Muscle of leg (tissue), 3 donors: ENCODE measurements at regions not wholly inside any gene's neighbourhood (a gene's known extent, or its start where the extent isn't known, plus 50 kb on each side); places are given as distances from the start of the nearest gene placed in this dataset.

Experiments
- DNase-seq: peaks from one replicate; pipeline ENCODE4 v3.0.0; 2013
- H3K27ac ChIP-seq: one replicate; pipeline ENCODE4 v1.5.1; 2013; ENCODE audit warnings: mild to moderate bottlenecking, low read length, control low read depth
- H3K27me3 ChIP-seq: one replicate; pipeline ENCODE4 v1.6.1; 2013; ENCODE audit warnings: low read length; ENCODE audit not compliant: control insufficient read depth, insufficient read depth
- H3K36me3 ChIP-seq: one replicate; pipeline ENCODE4 v1.6.1; 2013; ENCODE audit warnings: low read length; ENCODE audit not compliant: control insufficient read depth, insufficient read depth
- H3K4me1 ChIP-seq: one replicate; pipeline ENCODE4 v1.6.1; 2013; ENCODE audit warnings: low read length; ENCODE audit not compliant: control insufficient read depth, insufficient read depth
- H3K4me3 ChIP-seq: one replicate; pipeline ENCODE4 v1.5.1; 2013; ENCODE audit warnings: low read length, control low read depth
- H3K9me3 ChIP-seq: replicated peaks from 2 replicates; pipeline ENCODE4 v1.6.1; 2013; ENCODE audit warnings: low read depth, low read length; ENCODE audit not compliant: control insufficient read depth
- WGBS: methylation state at CpG from one replicate; pipeline ENCODE4 v1.1.5; 2013; ENCODE audit warnings: missing lambda C conversion rate; ENCODE audit not compliant: insufficient coverage; 5-methylcytosine and 5-hydroxymethylcytosine counted together

- Histone ChIP-seq H3K36me3 (no peaks in the 10 kb centered on the region), H3K4me3 (no peak overlapping the region), H3K4me1 (no peaks in the 10 kb centered on the region), H3K27me3 (peaks cover 2% of the 10 kb centered on the region), H3K27ac (no peak overlapping the region), H3K9me3 (no peaks in the 10 kb centered on the region)
- WGBS = 93% methylated on average over 1 of the region's 2 CpGs
- DNase-seq = no peak
Observed at GRCh38 chr20:24340933-24341332, 128.5 kb upstream of the SYNDIG1 start.

DNA sequence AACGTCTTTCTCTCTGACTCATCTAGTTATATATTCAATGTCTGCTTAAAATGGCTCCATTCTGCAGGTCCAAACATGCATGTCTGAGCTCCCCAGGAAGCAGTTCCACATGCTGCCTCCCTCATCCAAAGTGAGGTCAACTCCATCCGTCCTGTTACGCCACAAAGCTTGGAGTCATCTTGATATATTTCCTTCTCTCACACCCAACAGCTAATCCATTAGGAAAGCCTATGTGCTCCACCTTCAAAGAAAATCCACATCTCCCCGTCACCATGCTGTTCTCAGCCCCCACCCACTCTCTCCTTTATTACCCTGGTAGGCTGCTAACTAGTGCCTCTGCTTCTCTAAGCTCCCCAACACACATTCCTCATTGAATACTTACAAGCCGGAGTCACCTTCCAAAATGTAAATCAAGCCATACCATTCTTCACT, 130.2 kb upstream of the SYNDIG1 start:
- H3K9me3 ChIP-seq = no peaks in the 10 kb centered on the region
- DNase-seq = no peak
- WGBS = 80% methylated on average over 5 of the region's 5 CpGs
- H3K27me3 ChIP-seq = peaks cover 2% of the 10 kb centered on the region
- H3K36me3 ChIP-seq = no peaks in the 10 kb centered on the region
- no peak overlapping the region for H3K4me3 ChIP-seq
- H3K4me1 ChIP-seq = no peaks in the 10 kb centered on the region
- no peak overlapping the region for H3K27ac ChIP-seq

GRCh38 chr20:24337551-24337950, 131.9 kb upstream of the SYNDIG1 start:
- WGBS = 86% methylated on average over 3 of the region's 5 CpGs
- no peak for DNase-seq
- no peak overlapping the region for H3K4me3 ChIP-seq
- peaks cover 2% of the 10 kb centered on the region for H3K27me3 ChIP-seq
- no peaks in the 10 kb centered on the region for H3K9me3 ChIP-seq
- H3K36me3 ChIP-seq = no peaks in the 10 kb centered on the region
- no peak overlapping the region for H3K27ac ChIP-seq
- no peaks in the 10 kb centered on the region for H3K4me1 ChIP-seq

- Histone ChIP-seq H3K9me3 (no peaks in the 10 kb centered on the region), H3K4me3 (no peak overlapping the region), H3K36me3 (no peaks in the 10 kb centered on the region), H3K27me3 (no peaks in the 10 kb centered on the region), H3K27ac (no peak overlapping the region), H3K4me1 (no peaks in the 10 kb centered on the region)
- no peak for DNase-seq
- WGBS = 32% methylated on average over 4 of the region's 4 CpGs
Observed at GRCh38 chr20:24337069-24337468, 132.4 kb upstream of the SYNDIG1 start.

DNA sequence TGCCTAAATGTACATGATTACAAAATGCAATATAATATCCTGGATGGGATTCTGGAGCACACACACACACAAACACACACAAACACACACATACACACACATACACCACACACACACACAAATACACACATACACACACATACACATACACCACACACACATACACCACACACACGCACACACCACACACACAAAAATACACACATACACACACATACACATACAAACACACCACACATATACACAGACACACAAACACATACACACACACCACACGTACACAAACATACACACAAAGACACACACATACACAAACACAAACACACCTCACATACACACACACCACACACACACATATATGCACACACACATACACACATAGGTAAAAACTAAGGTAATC, 134.6 kb upstream of the SYNDIG1 start:
- no peaks in the 10 kb centered on the region for H3K9me3 ChIP-seq
- WGBS = 100% methylated on average over 1 of the region's 2 CpGs
- DNase-seq = no peak

GRCh38 chr20:24332956-24333355, 136.5 kb upstream of the SYNDIG1 start:
- no peaks in the 10 kb centered on the region for H3K4me1 ChIP-seq
- H3K36me3 ChIP-seq = no peaks in the 10 kb centered on the region
- no peak overlapping the region for H3K4me3 ChIP-seq
- H3K27ac ChIP-seq = no peak overlapping the region
- no peak for DNase-seq
- no peaks in the 10 kb centered on the region for H3K27me3 ChIP-seq
- no peaks in the 10 kb centered on the region for H3K9me3 ChIP-seq

More for the DNA sequence above, 134.6 kb upstream of the SYNDIG1 start:
- no peaks in the 10 kb centered on the region for H3K4me1 ChIP-seq
- no peak overlapping the region for H3K27ac ChIP-seq
- H3K4me3 ChIP-seq = no peak overlapping the region
- H3K27me3 ChIP-seq = no peaks in the 10 kb centered on the region
- H3K36me3 ChIP-seq = no peaks in the 10 kb centered on the region

- no peak for DNase-seq
- no peaks in the 10 kb centered on the region for H3K27me3 ChIP-seq
- no peaks in the 10 kb centered on the region for H3K4me1 ChIP-seq
- H3K36me3 ChIP-seq = no peaks in the 10 kb centered on the region
- H3K9me3 ChIP-seq = no peaks in the 10 kb centered on the region
- no peak overlapping the region for H3K4me3 ChIP-seq
- no peak overlapping the region for H3K27ac ChIP-seq
- 100% methylated on average over 3 of the region's 4 CpGs for WGBS
Observed at GRCh38 chr20:24331939-24332338, 137.5 kb upstream of the SYNDIG1 start.

DNA sequence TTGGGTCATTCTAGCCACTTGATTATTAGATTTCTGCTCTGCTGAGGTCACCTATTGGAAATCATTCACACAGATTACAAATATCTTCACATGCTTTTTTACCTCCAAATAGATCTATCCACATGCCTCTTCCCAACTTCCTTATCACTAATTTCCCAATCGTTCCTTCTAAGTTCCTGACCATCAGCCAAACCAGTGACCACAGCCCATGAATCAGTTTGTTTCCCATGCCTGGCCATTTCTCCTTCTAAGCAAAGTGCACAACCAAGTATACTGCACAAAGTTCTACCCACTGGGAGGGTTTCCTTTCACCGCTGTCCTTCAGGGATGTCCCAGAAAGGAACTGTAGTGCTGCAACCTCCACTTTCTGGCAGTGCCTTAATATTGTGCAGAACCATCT, 140.5 kb upstream of the SYNDIG1 start:
- Histone ChIP-seq H3K9me3 (no peaks in the 10 kb centered on the region), H3K36me3 (no peaks in the 10 kb centered on the region), H3K27me3 (peaks cover 2% of the 10 kb centered on the region), H3K4me1 (no peaks in the 10 kb centered on the region), H3K4me3 (no peak overlapping the region), H3K27ac (no peak overlapping the region)
- DNase-seq = no peak
- 85% methylated on average over 2 of the region's 2 CpGs for WGBS

DNA sequence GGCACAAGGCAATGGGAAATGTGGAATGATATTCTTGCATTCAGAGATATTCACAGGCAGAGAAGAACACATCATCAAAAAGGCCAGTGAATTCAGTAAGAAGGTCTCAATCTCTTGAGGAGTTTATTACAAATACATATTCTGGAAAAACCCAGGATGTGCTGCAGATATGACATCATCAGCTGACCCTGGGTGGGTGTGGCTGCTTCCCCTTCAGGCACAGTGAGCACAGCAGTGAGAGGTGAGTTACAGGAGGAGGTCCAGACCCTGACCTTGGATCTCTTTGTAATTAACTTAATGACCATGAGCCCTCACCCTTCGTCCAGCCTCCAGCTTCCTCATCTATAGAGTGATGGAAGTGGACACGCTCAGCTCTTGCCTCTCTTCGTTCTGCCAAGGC, 147.5 kb upstream of the SYNDIG1 start:
- Histone ChIP-seq H3K4me1 (peaks cover 5% of the 10 kb centered on the region), H3K4me3 (no peak overlapping the region), H3K27me3 (peaks cover 9% of the 10 kb centered on the region), H3K27ac (no peak overlapping the region), H3K9me3 (no peaks in the 10 kb centered on the region), H3K36me3 (no peaks in the 10 kb centered on the region)
- DNase-seq = no peak
- no CpG with 5 or more reads among the region's 3 CpGs for WGBS

DNA sequence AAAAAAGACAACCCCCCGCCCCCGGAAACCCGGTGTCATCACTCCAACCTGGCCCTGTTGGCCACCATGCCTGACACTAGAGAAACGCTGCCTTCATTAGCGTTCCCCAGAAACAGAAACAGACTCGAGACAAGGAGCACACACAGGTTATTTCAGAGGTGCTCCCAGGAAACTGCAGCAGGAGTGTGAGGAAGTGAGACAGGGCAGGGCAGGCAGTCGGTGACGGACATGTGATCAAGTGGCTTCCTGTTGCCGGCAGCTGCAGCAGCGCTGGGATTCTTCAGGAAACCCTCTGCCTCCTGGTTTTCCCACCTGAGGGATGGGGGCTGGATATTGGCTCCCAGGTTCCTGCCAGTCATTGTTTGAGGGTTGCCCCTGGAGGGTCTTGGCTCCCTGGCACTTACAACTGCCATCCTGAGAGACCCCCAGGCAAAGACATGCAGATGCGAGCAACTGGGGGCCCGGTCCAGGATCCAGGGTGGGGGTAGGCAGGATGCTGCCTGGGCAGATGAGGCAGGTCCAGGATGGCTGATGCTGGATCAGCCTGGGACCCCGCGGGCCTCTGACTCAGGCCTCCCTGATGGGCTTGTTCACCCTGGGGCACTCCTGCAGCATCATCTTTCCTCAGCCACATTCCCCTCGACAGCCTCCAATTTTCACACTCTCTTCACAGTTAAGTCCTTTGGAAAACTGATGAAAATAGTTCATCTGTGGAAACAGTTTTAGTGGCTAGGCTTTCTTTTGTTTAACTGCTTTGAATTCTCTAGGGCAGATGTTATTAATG, 150.7 kb upstream of the SYNDIG1 start:
- Histone ChIP-seq H3K4me3 (no peak overlapping the region), H3K27ac (no peak overlapping the region), H3K4me1 (peaks cover 5% of the 10 kb centered on the region), H3K36me3 (no peaks in the 10 kb centered on the region), H3K9me3 (no peaks in the 10 kb centered on the region), H3K27me3 (peaks cover 12% of the 10 kb centered on the region)
- whole genome bisulfite sequencing = 29% methylated on average over 6 of the region's 15 CpGs
- DNase-seq = peak; percentile 17

- no peak for DNase-seq
- Histone ChIP-seq H3K9me3 (no peaks in the 10 kb centered on the region), H3K4me1 (peaks cover 5% of the 10 kb centered on the region), H3K4me3 (no peak overlapping the region), H3K27me3 (peaks cover 12% of the 10 kb centered on the region), H3K27ac (no peak overlapping the region), H3K36me3 (no peaks in the 10 kb centered on the region)
- WGBS = 50% methylated on average over 1 of the region's 5 CpGs
Observed at GRCh38 chr20:24317224-24317623, 152.2 kb upstream of the SYNDIG1 start.
